ENCODE measurements at regions not wholly inside any gene's neighbourhood (a gene's known extent, or its start where the extent isn't known, plus 50 kb on each side); places are given as distances from the start of the nearest gene placed in this dataset.
A peak's percentile ranks its signal among the peaks of the same experiment; 100 is the strongest.

GRCh38 chr4:138911909-138912703, 103.5 kb upstream of the NOCT start:
- no peak for ATAC-seq (ENCODE audit: insufficient read depth, low FRiP score)
- no peaks in the 10 kb centered on the region for H3K27me3 ChIP-seq (ENCODE audit: control insufficient read depth in 3 of 3, insufficient read depth in 3 of 3, low read length in 2 of 3)
- no peaks in the 10 kb centered on the region for H3K9me3 ChIP-seq (ENCODE audit: control insufficient read depth in 4 of 4, insufficient read depth in 3 of 4, low read length in 3 of 4)
- no peak overlapping the region for H3K4me3 ChIP-seq
- H3K4me1 ChIP-seq (ENCODE audit: control insufficient read depth in 5 of 5, insufficient read depth in 5 of 5, low read length in 5 of 5), result peaks cover 4 to 38% (median 16%) of the 10 kb centered on the region in 5 donors
- TF ChIP-seq, protein P1, sequence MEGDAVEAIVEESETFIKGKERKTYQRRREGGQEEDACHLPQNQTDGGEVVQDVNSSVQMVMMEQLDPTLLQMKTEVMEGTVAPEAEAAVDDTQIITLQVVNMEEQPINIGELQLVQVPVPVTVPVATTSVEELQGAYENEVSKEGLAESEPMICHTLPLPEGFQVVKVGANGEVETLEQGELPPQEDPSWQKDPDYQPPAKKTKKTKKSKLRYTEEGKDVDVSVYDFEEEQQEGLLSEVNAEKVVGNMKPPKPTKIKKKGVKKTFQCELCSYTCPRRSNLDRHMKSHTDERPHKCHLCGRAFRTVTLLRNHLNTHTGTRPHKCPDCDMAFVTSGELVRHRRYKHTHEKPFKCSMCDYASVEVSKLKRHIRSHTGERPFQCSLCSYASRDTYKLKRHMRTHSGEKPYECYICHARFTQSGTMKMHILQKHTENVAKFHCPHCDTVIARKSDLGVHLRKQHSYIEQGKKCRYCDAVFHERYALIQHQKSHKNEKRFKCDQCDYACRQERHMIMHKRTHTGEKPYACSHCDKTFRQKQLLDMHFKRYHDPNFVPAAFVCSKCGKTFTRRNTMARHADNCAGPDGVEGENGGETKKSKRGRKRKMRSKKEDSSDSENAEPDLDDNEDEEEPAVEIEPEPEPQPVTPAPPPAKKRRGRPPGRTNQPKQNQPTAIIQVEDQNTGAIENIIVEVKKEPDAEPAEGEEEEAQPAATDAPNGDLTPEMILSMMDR (IDR thresholded peaks at IDR 0.05; ENCODE audit: control extremely low read depth, extremely low read depth), result no peak
- H3K27ac ChIP-seq (ENCODE audit: low read depth in 1 of 2, low read length in 1 of 2), result peak overlapping the region in 1 of 2 donors; percentile 91
- H3K9ac ChIP-seq (ENCODE audit: insufficient read depth in 1 of 2, low read length in 2 of 2), result no peak overlapping the region
- H3K36me3 ChIP-seq (ENCODE audit: control insufficient read depth in 4 of 4, insufficient read depth in 4 of 4, low read length in 4 of 4), result no peaks in the 10 kb centered on the region
- peak; percentile 53 to 68 (median 65) for DNase-seq
- 46 to 71% methylated on average over 9 of the region's 9 CpGs for WGBS, 2 donors

- Histone ChIP-seq H3K27me3 (ENCODE audit: control insufficient read depth in 3 of 3, insufficient read depth in 3 of 3, low read length in 2 of 3) (no peaks in the 10 kb centered on the region), H3K36me3 (ENCODE audit: control insufficient read depth in 4 of 4, insufficient read depth in 4 of 4, low read length in 4 of 4) (no peaks in the 10 kb centered on the region), H3K9me3 (ENCODE audit: control insufficient read depth in 4 of 4, insufficient read depth in 3 of 4, low read length in 3 of 4) (no peaks in the 10 kb centered on the region), H3K4me1 (ENCODE audit: control insufficient read depth in 5 of 5, insufficient read depth in 5 of 5, low read length in 5 of 5) (peaks cover 4 to 32% (median 12%) of the 10 kb centered on the region in 5 donors), H3K27ac (ENCODE audit: low read depth in 1 of 2, low read length in 1 of 2) (peak overlapping the region; percentile 49 to 94), H3K9ac (ENCODE audit: insufficient read depth in 1 of 2, low read length in 2 of 2) (peak overlapping the region in 1 of 2 donors; percentile 26), H3K4me3 (no peak overlapping the region)
- TF ChIP-seq, protein P1 (IDR thresholded peaks at IDR 0.05; ENCODE audit: control extremely low read depth, extremely low read depth), result no peak
- DNase-seq (peak; percentile 89 to 94 (median 94)), ATAC-seq (ENCODE audit: insufficient read depth, low FRiP score) (peak; percentile 80)
- 20 to 45% methylated on average over 12 of the region's 12 CpGs for WGBS, 2 donors
Measured at GRCh38 chr4:138910914-138911336, 104.7 kb upstream of the NOCT start.

DNA sequence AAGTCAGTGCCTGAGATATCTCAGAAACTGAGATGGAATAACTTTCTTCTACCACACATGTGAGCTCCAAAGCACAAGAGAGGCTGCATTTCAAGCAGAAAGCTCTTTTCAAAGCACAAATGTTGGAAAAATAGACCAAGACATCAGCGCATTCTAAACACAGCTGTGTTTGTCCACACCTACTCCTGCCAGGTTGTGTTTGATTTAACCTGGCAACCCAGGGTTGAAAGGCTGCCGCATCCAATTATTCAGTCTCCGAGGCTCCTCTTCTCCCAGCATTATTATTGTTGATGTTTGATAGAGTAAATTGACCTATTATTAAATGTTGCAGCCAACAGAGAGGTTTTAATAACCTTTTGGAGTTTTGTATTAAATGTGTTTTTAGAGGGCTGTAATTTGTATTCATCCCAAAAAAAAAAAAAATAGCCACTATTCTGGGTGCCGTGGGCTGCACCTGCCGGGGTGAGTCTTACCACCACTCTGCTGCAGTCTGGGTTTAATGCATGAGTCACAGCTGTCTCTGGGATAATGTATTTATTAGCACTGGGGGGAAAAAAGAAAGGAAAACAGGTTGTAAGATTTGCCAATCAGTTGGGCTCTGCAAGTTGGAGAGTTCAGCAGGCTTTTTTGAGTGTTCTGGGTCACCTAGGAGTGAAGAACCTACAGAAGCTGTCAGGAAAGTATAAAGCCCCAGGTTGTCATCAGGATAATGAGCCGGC, 105.2 kb upstream of the NOCT start:
- peak; percentile 15 for ATAC-seq (ENCODE audit: insufficient read depth, low FRiP score)

More for the DNA sequence above, 105.2 kb upstream of the NOCT start:
- H3K9ac ChIP-seq (ENCODE audit: insufficient read depth in 1 of 2, low read length in 2 of 2), result no peak overlapping the region
- H3K4me3 ChIP-seq, result no peak overlapping the region
- no peak for DNase-seq
- no peaks in the 10 kb centered on the region for H3K36me3 ChIP-seq (ENCODE audit: control insufficient read depth in 4 of 4, insufficient read depth in 4 of 4, low read length in 4 of 4)
- peaks cover 4 to 29% (median 9%) of the 10 kb centered on the region in 5 donors for H3K4me1 ChIP-seq (ENCODE audit: control insufficient read depth in 5 of 5, insufficient read depth in 5 of 5, low read length in 5 of 5)
- no peaks in the 10 kb centered on the region for H3K9me3 ChIP-seq (ENCODE audit: control insufficient read depth in 4 of 4, insufficient read depth in 3 of 4, low read length in 3 of 4)
- H3K27me3 ChIP-seq (ENCODE audit: control insufficient read depth in 3 of 3, insufficient read depth in 3 of 3, low read length in 2 of 3), result no peaks in the 10 kb centered on the region
- TF ChIP-seq, protein P1 (IDR thresholded peaks at IDR 0.05; ENCODE audit: control extremely low read depth, extremely low read depth), result no peak
- 54 to 64% methylated on average over 6 of the region's 6 CpGs for WGBS, 2 donors
- H3K27ac ChIP-seq (ENCODE audit: low read depth in 1 of 2, low read length in 1 of 2), result peak overlapping the region; percentile 49 to 94
